ENCODE measurements at regions not wholly inside any gene's neighbourhood (a gene's known extent, or its start where the extent isn't known, plus 50 kb on each side); places are given as distances from the start of the nearest gene placed in this dataset.
A peak's percentile ranks its signal among the peaks of the same experiment; 100 is the strongest.

GRCh38 chrX:30364229-30364628 lies 55.0 kb upstream of the NR0B1 start:
- Histone ChIP-seq H3K4me1 (peaks cover 0 to 7% (median 0%) of the 10 kb centered on the region in 4 donors), H3K4me3 (no peak overlapping the region), H3K27ac (no peak overlapping the region), H3K9me3 (no peaks in the 10 kb centered on the region), H3K27me3 (peaks cover 0 to 30% of the 10 kb centered on the region in 2 donors), H3K36me3 (no peaks in the 10 kb centered on the region)
- 22% methylated on average over 3 of the region's 3 CpGs for WGBS (ENCODE audit: insufficient coverage, low coverage, low lambda C conversion rate, missing lambda C conversion rate)
- intact Hi-C loops (cut with DNase I): no loop called here
- TF ChIP-seq CTCF (IDR thresholded peaks at IDR 0.05) (no peak), POLR2A (IDR thresholded peaks at IDR 0.05) (no peak)
- DNase-seq (no peak), ATAC-seq (peak; percentile 85 to 95 (median 92))
